IMR-90 (cell line): ENCODE measurements at regions not wholly inside any gene's neighbourhood (a gene's known extent, or its start where the extent isn't known, plus 50 kb on each side); places are given as distances from the start of the nearest gene placed in this dataset.

Experiments
- ATAC-seq: fragments of 200-7000 bp; cut with Tn5 transposase; 2 replicates; pipeline ENCODE4 v1.9.1; 2020; ENCODE audit warnings: low read depth, mild to moderate bottlenecking, moderate library complexity
- BruUV-seq: library from RNA; stranded (reverse); fragments of 400-500 nt; replicated peaks from 2 replicates; lab custom pipeline; 2021; lab: Mats Ljungman, UMichigan
- CTCF ChIA-PET: fragments of 300-600 bp; formaldehyde crosslinking; extraction: SDS; loops from one replicate; lab custom pipeline; 2021; ENCODE audit warnings: antibody characterized with exemption; lab: Yijun Ruan, JAX
- POLR2A ChIA-PET: fragments of 300-600 bp; sonication (Branson Sonifier 250); formaldehyde crosslinking; loops from one replicate; lab custom pipeline; 2022; ENCODE audit warnings: antibody characterized with exemption; ENCODE audit not compliant: unreplicated experiment; lab: Charles Lee
- DNase-seq: peaks from one replicate; pipeline ENCODE4 v3.0.0; 2013
- H2AFZ ChIP-seq: replicated peaks from 2 replicates; pipeline ENCODE3; 2013; ENCODE audit warnings: low read length, mild to moderate bottlenecking; ENCODE audit not compliant: poor library complexity
- H2AK5ac ChIP-seq: 2 replicates; pipeline ENCODE4 v1.6.1; 2013; ENCODE audit warnings: low read depth, low read length, inconsistent platforms
- H2AK9ac ChIP-seq: replicated peaks from 2 replicates; pipeline ENCODE3; 2013; ENCODE audit warnings: mild to moderate bottlenecking, low read depth, low read length, moderate library complexity; ENCODE audit not compliant: poor library complexity
- H2BK120ac ChIP-seq: 2 replicates; pipeline ENCODE4 v1.6.1; 2013; ENCODE audit warnings: low read depth, low read length, inconsistent platforms
- H2BK15ac ChIP-seq: 3 replicates; pipeline ENCODE4 v1.6.1; 2013; ENCODE audit warnings: low read depth, low read length, inconsistent platforms
- H2BK20ac ChIP-seq: 2 replicates; pipeline ENCODE4 v1.6.1; 2013; ENCODE audit warnings: low read depth, mild to moderate bottlenecking, inconsistent platforms, low read length, moderate library complexity
- H2BK5ac ChIP-seq: 2 replicates; pipeline ENCODE4 v1.6.1; 2013; ENCODE audit warnings: mild to moderate bottlenecking, low read depth, low read length, inconsistent platforms; ENCODE audit not compliant: poor library complexity, severe bottlenecking
- H3K14ac ChIP-seq: replicated peaks from 2 replicates; pipeline ENCODE4 v1.6.1; 2013; ENCODE audit warnings: low read depth, low read length, inconsistent platforms
- H3K18ac ChIP-seq: 2 replicates; pipeline ENCODE4 v1.6.1; 2013; ENCODE audit warnings: low read depth, low read length, control low read depth
- H3K23ac ChIP-seq: 2 replicates; pipeline ENCODE4 v1.6.1; 2013; ENCODE audit warnings: low read depth, low read length, inconsistent platforms
- H3K27ac ChIP-seq: 2 replicates; pipeline ENCODE4 v1.5.1; 2013; ENCODE audit warnings: mild to moderate bottlenecking, control low read depth, low read length; ENCODE audit not compliant: insufficient read depth
- H3K27me3 ChIP-seq: 2 replicates; pipeline ENCODE4 v1.6.1; 2013; ENCODE audit warnings: low read length; ENCODE audit not compliant: control insufficient read depth, insufficient read depth
- H3K36me3 ChIP-seq: 2 replicates; pipeline ENCODE4 v1.6.1; 2013; ENCODE audit warnings: low read length, mixed read lengths; ENCODE audit not compliant: control insufficient read depth, insufficient read depth
- H3K4ac ChIP-seq: 2 replicates; pipeline ENCODE4 v1.6.1; 2013; ENCODE audit warnings: low read depth, low read length, inconsistent platforms
- H3K4me1 ChIP-seq: 2 replicates; pipeline ENCODE4 v1.6.1; 2013; ENCODE audit warnings: low read length, mixed read lengths; ENCODE audit not compliant: control insufficient read depth, insufficient read depth
- H3K4me2 ChIP-seq: 2 replicates; pipeline ENCODE4 v1.6.1; 2013; ENCODE audit warnings: low read depth, mild to moderate bottlenecking, control low read depth, low read length, moderate library complexity
- H3K4me3 ChIP-seq: 2 replicates; pipeline ENCODE4 v1.5.1; 2013; ENCODE audit warnings: low read depth, mild to moderate bottlenecking, control low read depth, low read length, moderate library complexity; ENCODE audit not compliant: insufficient read depth
- H3K56ac ChIP-seq: 2 replicates; pipeline ENCODE4 v1.6.1; 2013; ENCODE audit warnings: low read length, inconsistent platforms; ENCODE audit not compliant: insufficient read depth; ENCODE audit errors: extremely low read depth
- H3K79me1 ChIP-seq, 2 experiments: 2 replicates each; pipeline ENCODE4 v1.6.1; 2013; ENCODE audit warnings: low read length in 2 of 2, inconsistent platforms in 1 of 2, low read depth in 1 of 2
- H3K9ac ChIP-seq: 2 replicates; pipeline ENCODE4 v1.6.1; 2013; ENCODE audit warnings: low read depth, low read length, control low read depth
- H3K9me1 ChIP-seq: 2 replicates; pipeline ENCODE4 v1.6.1; 2013; ENCODE audit warnings: low read length, inconsistent platforms; ENCODE audit not compliant: insufficient read depth
- H3K9me3 ChIP-seq: 2 replicates; pipeline ENCODE4 v1.6.1; 2013; ENCODE audit warnings: low read length; ENCODE audit not compliant: control insufficient read depth, insufficient read depth
- H4K20me1 ChIP-seq: 2 replicates; pipeline ENCODE4 v1.6.1; 2013; ENCODE audit warnings: low read length, inconsistent platforms; ENCODE audit not compliant: insufficient read depth
- H4K5ac ChIP-seq: 2 replicates; pipeline ENCODE4 v1.6.1; 2013; ENCODE audit warnings: mild to moderate bottlenecking, low read depth, low read length, control low read depth
- H4K8ac ChIP-seq, 2 experiments: 2 replicates each; pipeline ENCODE4 v1.6.1; 2013; ENCODE audit warnings: low read depth in 2 of 2, low read length in 2 of 2, control low read depth in 1 of 2, inconsistent platforms in 1 of 2
- H4K91ac ChIP-seq: 2 replicates; pipeline ENCODE4 v1.6.1; 2013; ENCODE audit warnings: low read depth, low read length, inconsistent platforms; ENCODE audit not compliant: insufficient read depth
- BHLHE40 ChIP-seq: fragments of 150-350 bp; IDR thresholded peaks from 2 replicates; pipeline ENCODE4 v1.6.1; 2016; ENCODE audit warnings: mild to moderate bottlenecking, low read depth, low read length
- CEBPB ChIP-seq: IDR thresholded peaks from 2 replicates; pipeline ENCODE4 v1.6.1; 2012; ENCODE audit warnings: low read depth, low read length, improper control_type of control experiment
- CTCF ChIP-seq: conservative IDR thresholded peaks from 2 replicates; pipeline ENCODE4 v1.5.1; 2012; ENCODE audit warnings: mild to moderate bottlenecking, low read depth, low read length, improper control_type of control experiment
- MAFK ChIP-seq: IDR thresholded peaks from 2 replicates; pipeline ENCODE4 v1.6.1; 2012; ENCODE audit warnings: low read depth, low read length, improper control_type of control experiment
- MAZ ChIP-seq: IDR thresholded peaks from 2 replicates; pipeline ENCODE4 v1.6.1; 2012; ENCODE audit warnings: low read depth, mild to moderate bottlenecking, low read length, improper control_type of control experiment, moderate library complexity, borderline replicate concordance
- MXI1 ChIP-seq: IDR thresholded peaks from 2 replicates; pipeline ENCODE4 v1.6.1; 2012; ENCODE audit warnings: low read depth, mild to moderate bottlenecking, low read length, moderate library complexity, borderline replicate concordance
- NFE2L2 ChIP-seq: fragments of 150-350 bp; IDR thresholded peaks from 2 replicates; pipeline ENCODE4 v1.6.1; 2016; ENCODE audit warnings: low read depth, mild to moderate bottlenecking, low read length
- POLR2A ChIP-seq: IDR thresholded peaks from 2 replicates; pipeline ENCODE4 v1.6.1; 2012; ENCODE audit warnings: mild to moderate bottlenecking, low read depth, low read length
- RAD21 ChIP-seq: IDR thresholded peaks from 2 replicates; pipeline ENCODE4 v1.6.1; 2012; ENCODE audit warnings: low read length, improper control_type of control experiment
- RCOR1 ChIP-seq: IDR thresholded peaks from 2 replicates; pipeline ENCODE4 v1.6.1; 2012; ENCODE audit warnings: mild to moderate bottlenecking, low read length, improper control_type of control experiment; ENCODE audit not compliant: insufficient replicate concordance
- RFX5 ChIP-seq: IDR thresholded peaks from 2 replicates; pipeline ENCODE4 v1.8.0; 2012; ENCODE audit warnings: low read depth, mild to moderate bottlenecking, low read length, moderate library complexity
- SMC3 ChIP-seq: fragments of 150-350 bp; IDR thresholded peaks from 2 replicates; pipeline ENCODE4 v1.6.1; 2016; ENCODE audit warnings: low read depth, mild to moderate bottlenecking, antibody characterized with exemption, low read length, moderate library complexity
- USF2 ChIP-seq: fragments of 150-350 bp; IDR thresholded peaks from 2 replicates; pipeline ENCODE4 v1.6.1; 2017; ENCODE audit warnings: mild to moderate bottlenecking, antibody characterized with exemption, low read length, low read depth
- WGBS, 2 experiments: methylation state at CpG; one replicate each; pipeline versions ENCODE4 v1.1.5 to v1.1.7; 2013; ENCODE audit warnings: missing lambda C conversion rate in 2 of 2; ENCODE audit not compliant: insufficient read length in 1 of 2; ENCODE audit errors: extremely low coverage in 2 of 2; 5-methylcytosine and 5-hydroxymethylcytosine counted together
- dilution Hi-C: fragments of 300-500 bp; cut with HindIII; formaldehyde crosslinking; loops from one replicate; pipeline ENCODE4 v1.14.3; 2018; ENCODE audit warnings: low sequenced_read_pairs; ENCODE audit not compliant: unreplicated experiment
- in situ Hi-C: fragments of 300-500 bp; cut with MboI; formaldehyde crosslinking; loops from 3 replicates; pipeline ENCODE4 v1.14.3; 2019; ENCODE audit warnings: low sequenced_read_pairs, inconsistent platforms, mixed read lengths
- intact Hi-C: fragments of 100-400 bp; cut with micrococcal nuclease; formaldehyde crosslinking; loops from 2 replicates; pipeline ENCODE4 v1.10.0; 2022
- TF ChIP-seq, protein P1 (sequence below): fragments of 150-350 bp; IDR thresholded peaks from 2 replicates; pipeline ENCODE4 v1.6.1; 2016; ENCODE audit warnings: low read depth, mild to moderate bottlenecking, low read length, moderate library complexity, borderline replicate concordance

DNA sequence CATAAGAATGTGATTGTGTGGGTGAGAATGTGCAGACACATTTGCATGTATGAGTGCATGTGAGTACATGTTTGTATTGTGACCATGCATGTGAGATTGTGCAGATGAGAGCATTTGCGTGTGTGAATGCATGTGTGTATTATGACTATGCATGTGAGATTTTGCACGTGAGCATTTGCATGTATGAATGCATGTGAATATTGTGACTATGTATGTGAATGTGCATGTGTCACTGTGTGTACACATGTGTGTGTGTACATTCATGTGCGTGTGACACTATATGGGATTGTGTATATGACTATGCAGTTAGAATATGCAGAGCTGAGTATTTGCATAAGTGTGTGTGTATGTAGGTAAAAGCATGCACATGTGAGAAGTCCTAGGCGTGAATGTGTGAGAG lies 381.3 kb upstream of the MAF start:
- Histone ChIP-seq H3K4me1 (no peaks in the 10 kb centered on the region), H3K23ac (no peak overlapping the region), H4K8ac (no peak overlapping the region), H3K4me3 (no peak overlapping the region), H2BK120ac (no peak overlapping the region), H4K5ac (no peak overlapping the region), H3K27ac (no peak overlapping the region), H2BK15ac (no peak overlapping the region), H3K4ac (no peak overlapping the region), H2BK20ac (no peak overlapping the region), H2AK9ac (no peak overlapping the region), H3K4me2 (no peak overlapping the region), H3K56ac (no peak overlapping the region), H4K20me1 (no peaks in the 10 kb centered on the region), H2BK5ac (no peak overlapping the region), H3K9me3 (peaks cover 2% of the 10 kb centered on the region), H3K14ac (no peak overlapping the region), H2AK5ac (no peak overlapping the region), H2AFZ (no peak overlapping the region), H3K36me3 (no peaks in the 10 kb centered on the region), H3K27me3 (no peaks in the 10 kb centered on the region), H3K9ac (no peak overlapping the region), H3K9me1 (no peaks in the 10 kb centered on the region), H3K18ac (no peak overlapping the region), H4K91ac (no peak overlapping the region), H3K79me1 (no peaks in the 10 kb centered on the region)
- POLR2A ChIA-PET, result no interaction called here
- no peak for ATAC-seq
- 77% methylated on average over 4 of the region's 4 CpGs; no CpG with 5 or more reads in 1 of the 2 experiments for WGBS, 2 experiments
- TF ChIP-seq CTCF, result no peak
- TF ChIP-seq SMC3, result no peak
- no peak for TF ChIP-seq CEBPB
- no peak for TF ChIP-seq RCOR1
- TF ChIP-seq NFE2L2, result no peak
- TF ChIP-seq RAD21, result no peak
- no peak for TF ChIP-seq RFX5
- no peak for TF ChIP-seq POLR2A
- no peak for TF ChIP-seq MXI1
- TF ChIP-seq MAZ, result no peak
- TF ChIP-seq MAFK, result no peak
- TF ChIP-seq BHLHE40, result no peak
- TF ChIP-seq, protein P1, sequence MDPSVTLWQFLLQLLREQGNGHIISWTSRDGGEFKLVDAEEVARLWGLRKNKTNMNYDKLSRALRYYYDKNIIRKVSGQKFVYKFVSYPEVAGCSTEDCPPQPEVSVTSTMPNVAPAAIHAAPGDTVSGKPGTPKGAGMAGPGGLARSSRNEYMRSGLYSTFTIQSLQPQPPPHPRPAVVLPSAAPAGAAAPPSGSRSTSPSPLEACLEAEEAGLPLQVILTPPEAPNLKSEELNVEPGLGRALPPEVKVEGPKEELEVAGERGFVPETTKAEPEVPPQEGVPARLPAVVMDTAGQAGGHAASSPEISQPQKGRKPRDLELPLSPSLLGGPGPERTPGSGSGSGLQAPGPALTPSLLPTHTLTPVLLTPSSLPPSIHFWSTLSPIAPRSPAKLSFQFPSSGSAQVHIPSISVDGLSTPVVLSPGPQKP, result no peak
- TF ChIP-seq USF2, result no peak
- dilution Hi-C loops, result no loop called here
- intact Hi-C loops, result no loop called here
- in situ Hi-C loops, result no loop called here
- no peak for DNase-seq
- CTCF ChIA-PET, result interaction anchor here (0.6 kb wide), 1 partner anchor 188 kb away, joined by 3 read pairs; no protein-coding TSS in a partner anchor
- BruUV-seq, result no TSS peak
